ENCODE measurements at regions not wholly inside any gene's neighbourhood (a gene's known extent, or its start where the extent isn't known, plus 50 kb on each side); places are given as distances from the start of the nearest gene placed in this dataset.
"Not testable (repeated sequence)": the region's sequence is repeated elsewhere in the genome, so short reads cannot be mapped to it uniquely, and the experiment has no call there.

GRCh38 chr17:45640141-45640850, 143.8 kb upstream of the CRHR1 start:
- Histone ChIP-seq H3K36me3 (no peaks in the 10 kb centered on the region), H3K4me3 (no peak overlapping the region), H3K27ac (no peak overlapping the region), H3K4me1 (no peaks in the 10 kb centered on the region), H3K9me3 (no peaks in the 10 kb centered on the region), H3K27me3 (peaks cover 9% of the 10 kb centered on the region)
- peak; percentile 68 for DNase-seq
- WGBS, 2 donors (ENCODE audit: low coverage in 1 of 2), result 21 to 24% methylated on average over 3 of the region's 3 CpGs
- intact Hi-C loops (cut with DNase I; ENCODE audit: low total_unique reads) (loop anchor here (1.0 kb wide), 1 partner anchor 192 kb away; no protein-coding TSS in a partner anchor), in situ Hi-C loops (cut with MboI; ENCODE audit: low pct_ligation_motif_present in 1 of 4, low pct_unique_long_range_greater_than_20kb in 1 of 4, low sequenced_read_pairs in 3 of 4) (loop anchor here in 3 of 4 donors (5.0 kb wide), 2 partner anchors 187 to 192 kb away; no protein-coding TSS in a partner anchor)
- TF ChIP-seq EP300 (IDR thresholded peaks at IDR 0.05; ENCODE audit: low read depth) (no peak), POLR2AphosphoS5 (IDR thresholded peaks at IDR 0.05) (no peak), POLR2A (IDR thresholded peaks at IDR 0.05) (no peak)
- TF ChIP-seq, protein P1, sequence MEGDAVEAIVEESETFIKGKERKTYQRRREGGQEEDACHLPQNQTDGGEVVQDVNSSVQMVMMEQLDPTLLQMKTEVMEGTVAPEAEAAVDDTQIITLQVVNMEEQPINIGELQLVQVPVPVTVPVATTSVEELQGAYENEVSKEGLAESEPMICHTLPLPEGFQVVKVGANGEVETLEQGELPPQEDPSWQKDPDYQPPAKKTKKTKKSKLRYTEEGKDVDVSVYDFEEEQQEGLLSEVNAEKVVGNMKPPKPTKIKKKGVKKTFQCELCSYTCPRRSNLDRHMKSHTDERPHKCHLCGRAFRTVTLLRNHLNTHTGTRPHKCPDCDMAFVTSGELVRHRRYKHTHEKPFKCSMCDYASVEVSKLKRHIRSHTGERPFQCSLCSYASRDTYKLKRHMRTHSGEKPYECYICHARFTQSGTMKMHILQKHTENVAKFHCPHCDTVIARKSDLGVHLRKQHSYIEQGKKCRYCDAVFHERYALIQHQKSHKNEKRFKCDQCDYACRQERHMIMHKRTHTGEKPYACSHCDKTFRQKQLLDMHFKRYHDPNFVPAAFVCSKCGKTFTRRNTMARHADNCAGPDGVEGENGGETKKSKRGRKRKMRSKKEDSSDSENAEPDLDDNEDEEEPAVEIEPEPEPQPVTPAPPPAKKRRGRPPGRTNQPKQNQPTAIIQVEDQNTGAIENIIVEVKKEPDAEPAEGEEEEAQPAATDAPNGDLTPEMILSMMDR (IDR thresholded peaks at IDR 0.05), result peak; percentile 82 to 95 (median 92)

GRCh38 chr17:45641541-45641940, 142.6 kb upstream of the CRHR1 start:
- H3K36me3 ChIP-seq, result no peaks in the 10 kb centered on the region
- intact Hi-C loops (cut with DNase I; ENCODE audit: low total_unique reads), result no loop called here
- 67 to 68% methylated on average over 2 to 5 of the region's 5 CpGs for WGBS, 2 donors (ENCODE audit: low coverage in 1 of 2)
- no peaks in the 10 kb centered on the region for H3K4me1 ChIP-seq
- H3K27ac ChIP-seq, result no peak overlapping the region
- peaks cover 22% of the 10 kb centered on the region for H3K27me3 ChIP-seq
- no peaks in the 10 kb centered on the region for H3K9me3 ChIP-seq
- DNase-seq, result no peak
- in situ Hi-C loops (cut with MboI; ENCODE audit: low pct_ligation_motif_present in 1 of 4, low pct_unique_long_range_greater_than_20kb in 1 of 4, low sequenced_read_pairs in 3 of 4), result loop anchor here in 3 of 4 donors (5.0 kb wide), 2 partner anchors 186 to 191 kb away; no protein-coding TSS in a partner anchor
- no peak overlapping the region for H3K4me3 ChIP-seq
- TF ChIP-seq, protein P1 (IDR thresholded peaks at IDR 0.05), result no peak
- TF ChIP-seq POLR2A (IDR thresholded peaks at IDR 0.05), result no peak
- TF ChIP-seq EP300 (IDR thresholded peaks at IDR 0.05; ENCODE audit: low read depth), result no peak
- no peak for TF ChIP-seq POLR2AphosphoS5 (IDR thresholded peaks at IDR 0.05)

- TF ChIP-seq EP300 (IDR thresholded peaks at IDR 0.05; ENCODE audit: low read depth), result no peak
- no peak for TF ChIP-seq POLR2A (IDR thresholded peaks at IDR 0.05)
- no peak for TF ChIP-seq POLR2AphosphoS5 (IDR thresholded peaks at IDR 0.05)
- Histone ChIP-seq H3K36me3 (no peaks in the 10 kb centered on the region), H3K4me1 (no peaks in the 10 kb centered on the region), H3K27ac (no peak overlapping the region), H3K4me3 (no peak overlapping the region), H3K27me3 (peaks cover 31% of the 10 kb centered on the region), H3K9me3 (no peaks in the 10 kb centered on the region)
- intact Hi-C loops (cut with DNase I; ENCODE audit: low total_unique reads) (no loop called here), in situ Hi-C loops (cut with MboI; ENCODE audit: low pct_ligation_motif_present in 1 of 4, low pct_unique_long_range_greater_than_20kb in 1 of 4, low sequenced_read_pairs in 3 of 4) (loop anchor here in 3 of 4 donors (5.0 kb wide), 2 partner anchors 184 to 189 kb away; no protein-coding TSS in a partner anchor)
- no peak for DNase-seq
- 83 to 87% methylated on average over 8 to 10 of the region's 10 CpGs for WGBS, 2 donors (ENCODE audit: low coverage in 1 of 2)
Observed at GRCh38 chr17:45643591-45643990, 140.5 kb upstream of the CRHR1 start.

- WGBS, 2 donors (ENCODE audit: low coverage in 1 of 2), result 63 to 67% methylated on average over 1 of the region's 1 CpG
- DNase-seq; H3K36me3 ChIP-seq; H3K9me3 ChIP-seq; intact Hi-C loops (cut with DNase I; ENCODE audit: low total_unique reads); H3K4me3 ChIP-seq; H3K4me1 ChIP-seq; H3K27ac ChIP-seq: not testable (repeated sequence)
- peaks cover 31% of the 10 kb centered on the region for H3K27me3 ChIP-seq
- in situ Hi-C loops (cut with MboI; ENCODE audit: low pct_ligation_motif_present in 1 of 4, low pct_unique_long_range_greater_than_20kb in 1 of 4, low sequenced_read_pairs in 3 of 4), result loop anchor here in 3 of 4 donors (5.0 kb wide), 2 partner anchors 183 to 188 kb away; no protein-coding TSS in a partner anchor
Observed at GRCh38 chr17:45644637-45645036, 139.5 kb upstream of the CRHR1 start.

GRCh38 chr17:45645330-45645729, 138.8 kb upstream of the CRHR1 start:
- 76 to 84% methylated on average over 3 of the region's 3 CpGs for WGBS, 2 donors (ENCODE audit: low coverage in 1 of 2)
- in situ Hi-C loops (cut with MboI; ENCODE audit: low pct_ligation_motif_present in 1 of 4, low pct_unique_long_range_greater_than_20kb in 1 of 4, low sequenced_read_pairs in 3 of 4), result no loop called here
- intact Hi-C loops (cut with DNase I; ENCODE audit: low total_unique reads), result no loop called here

More at GRCh38 chr17:45645330-45645729, 138.8 kb upstream of the CRHR1 start:
- TF ChIP-seq, protein P1 (IDR thresholded peaks at IDR 0.05), result no peak
- no peak for TF ChIP-seq POLR2A (IDR thresholded peaks at IDR 0.05)
- Histone ChIP-seq H3K27ac (no peak overlapping the region), H3K9me3 (no peaks in the 10 kb centered on the region), H3K4me1 (no peaks in the 10 kb centered on the region), H3K4me3 (no peak overlapping the region), H3K36me3 (no peaks in the 10 kb centered on the region), H3K27me3 (peaks cover 31% of the 10 kb centered on the region)
- no peak for DNase-seq

All from transverse colon (tissue), 4 donors.